ENCODE measurements at regions not wholly inside any gene's neighbourhood (a gene's known extent, or its start where the extent isn't known, plus 50 kb on each side); places are given as distances from the start of the nearest gene placed in this dataset.
"Not testable (repeated sequence)": the region's sequence is repeated elsewhere in the genome, so short reads cannot be mapped to it uniquely, and the experiment has no call there.

GRCh38 chr12:65742018-65743010 lies 82.0 kb upstream of the HMGA2 start:
- Histone ChIP-seq H3K27ac (peak overlapping the region in 6 of 21 experiments; percentile 7 to 74 (median 40)), H3K4me3 (peak overlapping the region; percentile 44 to 63 (median 48))

GRCh38 chr12:65744236-65744840 lies 79.9 kb upstream of the HMGA2 start:
- not testable (repeated sequence) for H3K4me3 ChIP-seq, H3K27ac ChIP-seq

- Histone ChIP-seq H3K27ac (no peak overlapping the region), H3K4me3 (no peak overlapping the region)
Measured at GRCh38 chr12:65747338-65747737, 76.9 kb upstream of the HMGA2 start.

- Histone ChIP-seq H3K27ac (no peak overlapping the region), H3K4me3 (no peak overlapping the region)
Measured at GRCh38 chr12:65748332-65748731, 76.0 kb upstream of the HMGA2 start.

GRCh38 chr12:65754290-65754689 lies 70.0 kb upstream of the HMGA2 start:
- no peak overlapping the region for H3K4me3 ChIP-seq
- no peak overlapping the region for H3K27ac ChIP-seq

- Histone ChIP-seq H3K4me3 (no peak overlapping the region), H3K27ac (no peak overlapping the region)
Measured at GRCh38 chr12:65754744-65755595, 69.3 kb upstream of the HMGA2 start.

- H3K4me3 ChIP-seq = no peak overlapping the region
Measured at GRCh38 chr12:65755596-65755978, 68.7 kb upstream of the HMGA2 start.

GRCh38 chr12:65756267-65756666 lies 68.0 kb upstream of the HMGA2 start:
- Histone ChIP-seq H3K27ac (no peak overlapping the region), H3K4me3 (no peak overlapping the region)

More at GRCh38 chr12:65755596-65755978, 68.7 kb upstream of the HMGA2 start:
- no peak overlapping the region for H3K27ac ChIP-seq

- H3K4me3 ChIP-seq = no peak overlapping the region
Measured at GRCh38 chr12:65756956-65757511, 67.2 kb upstream of the HMGA2 start.

GRCh38 chr12:65758401-65758800 lies 65.9 kb upstream of the HMGA2 start:
- Histone ChIP-seq H3K4me3 (no peak overlapping the region), H3K27ac (no peak overlapping the region)

More at GRCh38 chr12:65756956-65757511, 67.2 kb upstream of the HMGA2 start:
- no peak overlapping the region for H3K27ac ChIP-seq

- Histone ChIP-seq H3K27ac (no peak overlapping the region), H3K4me3 (no peak overlapping the region)
Measured at GRCh38 chr12:65759735-65760134, 64.5 kb upstream of the HMGA2 start.

GRCh38 chr12:65761301-65761700 lies 63.0 kb upstream of the HMGA2 start:
- Histone ChIP-seq H3K4me3 (no peak overlapping the region), H3K27ac (no peak overlapping the region)

GRCh38 chr12:65764325-65764724 lies 60.0 kb upstream of the HMGA2 start:
- H3K4me3 ChIP-seq = no peak overlapping the region

GRCh38 chr12:65765436-65765813 lies 58.9 kb upstream of the HMGA2 start:
- no peak overlapping the region for H3K27ac ChIP-seq
- H3K4me3 ChIP-seq = no peak overlapping the region

More at GRCh38 chr12:65764325-65764724, 60.0 kb upstream of the HMGA2 start:
- no peak overlapping the region for H3K27ac ChIP-seq

GRCh38 chr12:65769880-65770279 lies 54.4 kb upstream of the HMGA2 start:
- no peak overlapping the region for H3K27ac ChIP-seq
- H3K4me3 ChIP-seq = no peak overlapping the region

All from skin epidermis (tissue), 12 donors.